GM18868 (cell line): ENCODE measurements at regions not wholly inside any gene's neighbourhood (a gene's known extent, or its start where the extent isn't known, plus 50 kb on each side); places are given as distances from the start of the nearest gene placed in this dataset.

Experiments used
- ATAC-seq: cut with Tn5 transposase; IDR thresholded peaks from one replicate; pipeline ENCODE4 v1.9.1; 2021; ENCODE audit warnings: mild to moderate bottlenecking, moderate library complexity; ENCODE audit not compliant: unreplicated experiment

DNA sequence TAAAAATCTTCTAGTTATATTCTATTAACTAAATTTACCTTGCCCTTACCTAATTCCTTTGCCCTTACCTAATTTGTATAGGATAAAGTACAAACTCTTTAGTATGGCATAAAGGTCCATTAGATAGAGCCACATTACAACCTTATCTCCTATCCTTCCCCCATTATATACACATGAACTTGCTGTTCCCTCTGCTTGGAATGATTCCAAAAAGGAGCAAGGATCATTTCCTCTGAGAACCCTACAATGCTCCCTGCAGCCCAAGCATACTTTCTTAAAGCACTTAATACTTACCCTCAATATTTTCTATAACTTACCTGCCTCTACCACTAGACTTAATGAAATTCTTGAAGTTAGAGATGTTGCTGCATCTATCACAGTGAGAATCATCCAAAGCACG lies 118.9 kb upstream of the CCDC54 start:
- no peak for ATAC-seq

GRCh38 chr3:107260207-107260606 lies 117.0 kb upstream of the CCDC54 start:
- peak; percentile 56 for ATAC-seq

- no peak for ATAC-seq
These were observed 113.8 kb upstream of the CCDC54 start for GRCh38 chr3:107263269-107264021.

DNA sequence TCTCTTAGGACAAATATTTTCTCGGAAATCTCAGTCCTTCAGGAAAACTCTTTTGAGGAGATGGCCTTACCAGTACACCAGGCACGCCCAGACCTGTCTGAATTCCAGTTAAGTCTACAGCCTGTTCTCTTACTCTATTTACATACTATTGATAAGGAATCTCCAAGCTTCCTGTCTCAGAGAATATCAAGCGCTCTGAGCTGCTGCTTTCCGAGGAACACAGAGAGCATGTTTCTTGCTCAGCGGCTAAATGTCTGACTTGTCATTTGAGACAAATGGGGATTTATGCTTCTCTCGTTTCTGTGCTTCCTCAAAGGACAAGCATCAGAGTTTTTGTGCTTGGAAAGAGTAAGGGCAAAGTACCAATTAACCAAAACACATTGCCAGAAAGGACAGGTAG lies 112.4 kb upstream of the CCDC54 start:
- ATAC-seq: no peak

- no peak for ATAC-seq
These were observed 111.7 kb upstream of the CCDC54 start for GRCh38 chr3:107265526-107265925.

- ATAC-seq: no peak
These were observed 108.8 kb upstream of the CCDC54 start for GRCh38 chr3:107268469-107268868.

GRCh38 chr3:107269136-107269535 lies 108.1 kb upstream of the CCDC54 start:
- ATAC-seq: no peak

- ATAC-seq: peak; percentile 78
These were observed 105.4 kb upstream of the CCDC54 start for GRCh38 chr3:107271787-107272387.

DNA sequence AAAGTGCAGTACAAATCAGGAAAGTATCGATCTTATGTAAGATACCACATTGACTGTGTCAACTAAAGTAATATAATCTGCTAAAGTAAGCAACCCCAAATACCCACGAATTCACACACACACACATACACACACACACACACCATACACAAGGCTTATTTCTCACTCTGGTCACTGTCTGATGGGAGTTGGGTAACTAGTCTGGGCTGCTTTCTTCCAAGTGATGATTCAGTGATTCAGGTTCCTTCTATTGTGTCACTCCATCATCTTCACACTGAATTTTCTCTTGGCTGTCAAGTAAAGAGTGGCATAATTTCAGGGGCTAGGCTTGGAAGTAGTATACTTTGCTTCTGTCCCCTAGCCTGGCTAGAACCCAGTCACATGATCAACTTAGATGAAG lies 104.8 kb upstream of the CCDC54 start:
- ATAC-seq: no peak

DNA sequence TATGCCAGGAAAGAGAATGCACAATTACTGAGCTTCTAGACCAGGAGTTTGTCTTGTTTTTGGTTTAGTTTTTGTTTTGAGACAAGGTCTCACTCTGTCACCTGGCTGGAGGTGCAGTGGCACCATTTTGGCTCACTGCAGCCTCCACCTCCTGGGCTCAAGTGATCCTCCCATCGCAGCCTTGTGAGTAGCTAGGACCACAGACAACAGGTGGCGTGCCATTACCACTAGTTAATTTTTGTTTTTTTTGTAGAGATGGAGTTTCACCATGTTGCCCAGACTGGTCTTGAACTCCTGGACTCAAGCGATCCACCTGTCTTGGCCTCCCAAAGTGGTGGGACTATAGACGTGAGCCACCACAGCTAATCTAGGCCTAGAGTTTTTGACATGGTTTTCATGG lies 104.4 kb upstream of the CCDC54 start:
- ATAC-seq: no peak

DNA sequence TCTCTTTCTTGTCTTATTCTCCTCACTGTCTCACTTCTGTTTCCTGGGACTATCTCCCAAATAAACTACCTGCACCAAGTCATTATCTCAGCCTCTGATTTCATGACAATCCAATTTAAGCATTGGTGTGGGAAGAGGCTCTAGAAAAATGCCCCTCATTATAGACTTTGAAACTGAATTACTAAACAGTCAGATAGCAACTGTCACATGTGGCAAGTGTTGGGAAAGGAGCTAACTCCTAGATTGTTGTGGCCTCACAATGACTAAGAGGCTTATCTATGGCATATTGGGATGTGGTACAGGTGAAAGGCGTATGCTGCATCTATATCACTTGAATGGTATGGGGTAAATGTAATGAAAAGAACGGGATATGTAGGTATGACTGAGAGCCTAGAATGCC lies 103.5 kb upstream of the CCDC54 start:
- no peak for ATAC-seq

- no peak for ATAC-seq
These were observed 101.7 kb upstream of the CCDC54 start for GRCh38 chr3:107275511-107275910.

DNA sequence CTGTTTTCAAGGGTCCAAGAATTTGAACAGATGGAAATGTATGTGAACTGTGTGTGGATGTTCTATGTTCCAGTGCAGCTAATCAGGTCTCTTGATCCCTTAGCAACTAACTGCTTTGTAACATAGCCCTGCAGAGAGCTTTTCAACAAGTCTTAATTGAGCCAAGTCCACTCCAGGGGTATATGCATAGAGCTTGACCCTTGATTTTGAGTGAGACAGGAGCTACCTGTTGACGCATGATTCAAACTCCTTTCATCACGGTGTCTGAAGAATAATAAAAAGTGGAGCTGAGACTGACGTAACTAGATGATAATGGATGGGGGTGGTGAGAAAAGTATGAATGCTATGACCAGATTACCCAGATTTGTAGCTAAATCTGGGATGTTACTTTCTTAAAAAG lies 93.3 kb upstream of the CCDC54 start:
- no peak for ATAC-seq

- no peak for ATAC-seq
These were observed 92.6 kb upstream of the CCDC54 start for GRCh38 chr3:107284612-107285011.

- ATAC-seq: no peak
These were observed 92.0 kb upstream of the CCDC54 start for GRCh38 chr3:107285197-107285596.

DNA sequence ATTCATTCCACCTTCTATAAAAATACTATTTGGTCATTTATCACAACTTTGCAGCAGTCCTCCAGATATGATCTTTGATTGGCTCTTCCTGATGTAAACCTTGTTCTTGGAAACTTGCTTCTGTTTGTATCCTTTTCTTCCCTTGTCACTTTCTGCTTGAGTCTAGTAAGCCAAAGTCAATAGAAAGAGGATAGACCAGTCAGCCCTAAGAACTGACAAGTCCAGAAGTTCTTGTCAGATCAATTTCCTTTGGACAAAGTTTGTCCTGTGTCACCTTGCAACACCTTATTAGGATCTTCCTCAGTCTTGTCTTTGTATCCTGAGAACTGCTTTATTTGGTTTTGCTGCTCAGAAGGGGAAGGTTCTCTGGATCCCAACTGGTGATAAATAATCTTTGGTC lies 87.9 kb upstream of the CCDC54 start:
- no peak for ATAC-seq

- no peak for ATAC-seq
These were observed 83.1 kb upstream of the CCDC54 start for GRCh38 chr3:107294117-107294516.

GRCh38 chr3:107297597-107297996 lies 79.6 kb upstream of the CCDC54 start:
- no peak for ATAC-seq

- ATAC-seq: no peak
These were observed 70.0 kb upstream of the CCDC54 start for GRCh38 chr3:107307205-107307604.

GRCh38 chr3:107308716-107309115 lies 68.5 kb upstream of the CCDC54 start:
- ATAC-seq: no peak

- no peak for ATAC-seq
These were observed 67.9 kb upstream of the CCDC54 start for GRCh38 chr3:107309312-107309711.

DNA sequence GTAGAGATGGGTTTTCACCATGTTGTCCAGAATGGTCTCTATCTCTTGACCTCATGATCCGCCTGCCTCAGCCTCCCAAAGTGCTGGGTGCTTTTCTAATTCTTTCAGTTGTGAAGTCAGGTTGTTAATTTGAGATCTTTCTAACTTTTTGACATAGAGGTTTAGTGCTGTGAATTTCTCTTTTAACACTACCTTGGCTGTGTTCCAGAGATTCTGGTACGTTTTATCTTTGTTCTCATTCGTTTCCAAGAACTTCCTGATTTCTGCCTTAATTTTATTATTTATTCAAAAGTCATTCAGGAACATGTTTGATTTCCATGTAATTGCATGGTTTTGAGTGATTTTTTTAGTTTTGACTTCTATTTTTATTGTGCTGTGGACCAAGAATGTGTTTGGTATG lies 63.5 kb upstream of the CCDC54 start:
- no peak for ATAC-seq

DNA sequence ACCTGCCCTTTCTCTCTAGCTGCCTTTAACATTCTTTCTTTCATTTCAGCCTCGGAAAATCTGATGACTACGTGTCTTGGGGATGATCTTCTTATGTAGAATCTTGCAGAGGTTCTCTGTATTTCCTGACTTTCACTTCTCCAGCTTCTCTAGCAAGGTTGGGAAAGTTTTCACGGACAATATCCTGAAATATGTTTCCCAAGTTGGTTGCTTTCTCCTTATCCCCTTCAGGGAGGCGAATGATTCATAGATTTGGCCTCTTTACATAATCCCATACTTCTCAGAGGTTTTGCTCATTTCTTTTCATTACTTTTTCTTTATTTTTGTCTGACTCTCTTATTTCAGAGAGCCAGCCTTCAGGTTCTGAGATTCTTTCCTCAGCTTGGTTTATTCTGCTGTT lies 62.1 kb upstream of the CCDC54 start:
- ATAC-seq: no peak
